ENCODE measurements at regions not wholly inside any gene's neighbourhood (a gene's known extent, or its start where the extent isn't known, plus 50 kb on each side); places are given as distances from the start of the nearest gene placed in this dataset.

- Histone ChIP-seq H3K27me3 (replicated peaks; ENCODE audit: insufficient read depth, low read length) (no peaks in the 10 kb centered on the region), H3K9ac (ENCODE audit: low read length) (no peak overlapping the region), H3K9me2 (replicated peaks; ENCODE audit: insufficient read depth, low read length) (no peaks in the 10 kb centered on the region), H3K4me3 (ENCODE audit: low read length) (no peak overlapping the region), H3K79me2 (ENCODE audit: low read length) (no peaks in the 10 kb centered on the region), H3K9me3 (replicated peaks; ENCODE audit: insufficient read depth, low read length) (no peaks in the 10 kb centered on the region), H3K36me3 (replicated peaks; ENCODE audit: insufficient read depth, low read length) (no peaks in the 10 kb centered on the region), H2AFZ (ENCODE audit: low read length) (no peak overlapping the region), H3K27ac (ENCODE audit: low read length) (no peak overlapping the region), H3K4me2 (ENCODE audit: low read depth, low read length) (no peak overlapping the region), H4K20me1 (ENCODE audit: insufficient read depth, low read length) (no peaks in the 10 kb centered on the region), H3F3A (ENCODE audit: insufficient read depth, low read length) (no peaks in the 10 kb centered on the region), H3K4me1 (ENCODE audit: low read length) (no peaks in the 10 kb centered on the region)
- TF ChIP-seq EZH2phosphoT487 (IDR thresholded peaks at IDR 0.05; ENCODE audit: low read length) (no peak), EZH2 (optimal IDR thresholded peaks at IDR 0.05; ENCODE audit: low read depth, low read length) (no peak)
- DNase-seq = no peak
Observed at GRCh38 chr20:7029019-7029418, 261.5 kb downstream of the BMP2 start.

GRCh38 chr20:7031222-7031621 is 263.7 kb downstream of the BMP2 start:
- Histone ChIP-seq H3K4me3 (ENCODE audit: low read length) (no peak overlapping the region), H3K4me1 (ENCODE audit: low read length) (no peaks in the 10 kb centered on the region), H3K9me3 (replicated peaks; ENCODE audit: insufficient read depth, low read length) (no peaks in the 10 kb centered on the region), H3K27ac (ENCODE audit: low read length) (no peak overlapping the region), H3K9ac (ENCODE audit: low read length) (no peak overlapping the region), H3F3A (ENCODE audit: insufficient read depth, low read length) (no peaks in the 10 kb centered on the region), H3K79me2 (ENCODE audit: low read length) (no peaks in the 10 kb centered on the region), H3K36me3 (replicated peaks; ENCODE audit: insufficient read depth, low read length) (no peaks in the 10 kb centered on the region), H3K27me3 (replicated peaks; ENCODE audit: insufficient read depth, low read length) (no peaks in the 10 kb centered on the region), H2AFZ (ENCODE audit: low read length) (no peak overlapping the region), H3K9me2 (replicated peaks; ENCODE audit: insufficient read depth, low read length) (no peaks in the 10 kb centered on the region), H4K20me1 (ENCODE audit: insufficient read depth, low read length) (no peaks in the 10 kb centered on the region), H3K4me2 (ENCODE audit: low read depth, low read length) (no peak overlapping the region)
- DNase-seq = peak; percentile 9
- peak; percentile 37 for TF ChIP-seq CTCF (IDR thresholded peaks at IDR 0.05; ENCODE audit: low read length)
- TF ChIP-seq EZH2 (optimal IDR thresholded peaks at IDR 0.05; ENCODE audit: low read depth, low read length) = no peak

GRCh38 chr20:7038029-7038428 is 270.5 kb downstream of the BMP2 start:
- DNase-seq = no peak
- Histone ChIP-seq H3K79me2 (ENCODE audit: low read length) (no peaks in the 10 kb centered on the region), H4K20me1 (ENCODE audit: insufficient read depth, low read length) (no peaks in the 10 kb centered on the region), H2AFZ (ENCODE audit: low read length) (no peak overlapping the region), H3K27ac (ENCODE audit: low read length) (no peak overlapping the region), H3K9ac (ENCODE audit: low read length) (no peak overlapping the region), H3K9me2 (replicated peaks; ENCODE audit: insufficient read depth, low read length) (no peaks in the 10 kb centered on the region), H3K4me1 (ENCODE audit: low read length) (no peaks in the 10 kb centered on the region), H3K4me3 (ENCODE audit: low read length) (no peak overlapping the region), H3K27me3 (replicated peaks; ENCODE audit: insufficient read depth, low read length) (no peaks in the 10 kb centered on the region), H3K4me2 (ENCODE audit: low read depth, low read length) (no peak overlapping the region), H3K9me3 (replicated peaks; ENCODE audit: insufficient read depth, low read length) (no peaks in the 10 kb centered on the region), H3F3A (ENCODE audit: insufficient read depth, low read length) (no peaks in the 10 kb centered on the region), H3K36me3 (replicated peaks; ENCODE audit: insufficient read depth, low read length) (no peaks in the 10 kb centered on the region)
- TF ChIP-seq EZH2 (optimal IDR thresholded peaks at IDR 0.05; ENCODE audit: low read depth, low read length) = no peak
- no peak for TF ChIP-seq EZH2phosphoT487 (IDR thresholded peaks at IDR 0.05; ENCODE audit: low read length)
- TF ChIP-seq CTCF (IDR thresholded peaks at IDR 0.05; ENCODE audit: low read length) = no peak

DNA sequence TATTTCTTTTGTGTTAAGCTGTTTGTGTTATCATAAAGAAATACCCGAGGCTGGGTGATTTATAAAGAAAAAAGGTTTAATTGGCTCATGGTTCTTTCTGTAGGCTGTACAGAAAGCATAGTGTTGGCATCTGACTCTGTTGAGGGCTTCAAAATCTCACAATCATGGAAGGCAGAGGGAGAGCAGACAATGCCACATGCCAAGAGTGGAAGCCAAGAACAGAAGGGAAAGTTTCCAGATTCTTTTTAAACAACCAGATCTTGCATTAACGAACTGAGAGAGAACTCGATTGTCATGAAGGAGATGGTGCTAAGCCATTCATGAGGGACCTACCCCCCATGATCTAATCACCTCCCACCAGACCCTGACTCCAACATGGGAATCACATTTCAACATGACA is 290.1 kb downstream of the BMP2 start:
- Histone ChIP-seq H3K9ac (ENCODE audit: low read length) (no peak overlapping the region), H3F3A (ENCODE audit: insufficient read depth, low read length) (no peaks in the 10 kb centered on the region), H3K9me2 (replicated peaks; ENCODE audit: insufficient read depth, low read length) (no peaks in the 10 kb centered on the region), H4K20me1 (ENCODE audit: insufficient read depth, low read length) (no peaks in the 10 kb centered on the region), H2AFZ (ENCODE audit: low read length) (no peak overlapping the region), H3K4me1 (ENCODE audit: low read length) (no peaks in the 10 kb centered on the region), H3K4me3 (ENCODE audit: low read length) (no peak overlapping the region), H3K4me2 (ENCODE audit: low read depth, low read length) (no peak overlapping the region), H3K27me3 (replicated peaks; ENCODE audit: insufficient read depth, low read length) (no peaks in the 10 kb centered on the region), H3K36me3 (replicated peaks; ENCODE audit: insufficient read depth, low read length) (no peaks in the 10 kb centered on the region), H3K9me3 (replicated peaks; ENCODE audit: insufficient read depth, low read length) (no peaks in the 10 kb centered on the region), H3K79me2 (ENCODE audit: low read length) (no peaks in the 10 kb centered on the region), H3K27ac (ENCODE audit: low read length) (no peak overlapping the region)
- no peak for TF ChIP-seq EZH2phosphoT487 (IDR thresholded peaks at IDR 0.05; ENCODE audit: low read length)
- TF ChIP-seq CTCF (IDR thresholded peaks at IDR 0.05; ENCODE audit: low read length) = no peak
- no peak for TF ChIP-seq EZH2 (optimal IDR thresholded peaks at IDR 0.05; ENCODE audit: low read depth, low read length)
- no peak for DNase-seq
